ENCODE measurements at regions not wholly inside any gene's neighbourhood (a gene's known extent, or its start where the extent isn't known, plus 50 kb on each side); places are given as distances from the start of the nearest gene placed in this dataset.

DNA sequence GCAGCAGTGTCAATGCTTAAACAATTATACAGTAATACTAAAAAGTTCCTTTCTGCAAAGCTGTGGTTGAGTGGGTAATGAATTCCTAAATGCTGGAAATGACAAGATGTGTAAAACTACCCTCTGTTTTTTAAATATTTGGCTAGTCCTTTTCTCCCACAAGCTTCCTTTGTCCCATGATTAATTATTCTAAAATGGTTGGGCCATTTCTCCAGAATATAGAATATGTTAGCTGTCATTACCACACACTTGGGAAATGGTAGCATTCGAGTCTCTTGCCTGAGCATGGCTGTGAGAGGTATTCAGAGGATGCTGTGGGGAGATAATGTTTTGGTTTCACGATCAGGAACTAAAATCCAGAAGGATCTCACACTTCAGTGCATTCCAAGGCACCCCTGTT, 1185.8 kb downstream of the UQCRFS1 start:
- DNase-seq, result no peak

DNA sequence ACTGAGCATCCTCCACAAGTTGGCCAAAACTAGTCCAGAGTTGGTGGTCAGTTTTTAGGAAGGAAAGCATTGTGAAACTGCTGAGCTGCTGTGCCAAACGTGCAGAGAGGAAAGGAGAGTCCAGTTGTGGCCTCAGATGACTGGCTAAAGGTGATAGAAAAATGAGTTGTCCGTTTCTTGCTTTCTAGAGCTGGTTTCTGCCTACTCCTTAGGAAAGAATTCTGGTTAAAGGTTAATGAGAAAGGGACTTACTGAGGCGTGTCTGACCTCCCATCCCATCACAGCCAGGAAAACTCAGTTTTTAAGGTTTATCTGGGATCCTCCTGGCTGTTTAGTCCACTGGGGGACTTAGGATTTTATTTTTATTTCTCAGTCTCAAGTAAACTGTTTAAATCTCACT, 1186.3 kb downstream of the UQCRFS1 start:
- DNase-seq, result no peak

DNA sequence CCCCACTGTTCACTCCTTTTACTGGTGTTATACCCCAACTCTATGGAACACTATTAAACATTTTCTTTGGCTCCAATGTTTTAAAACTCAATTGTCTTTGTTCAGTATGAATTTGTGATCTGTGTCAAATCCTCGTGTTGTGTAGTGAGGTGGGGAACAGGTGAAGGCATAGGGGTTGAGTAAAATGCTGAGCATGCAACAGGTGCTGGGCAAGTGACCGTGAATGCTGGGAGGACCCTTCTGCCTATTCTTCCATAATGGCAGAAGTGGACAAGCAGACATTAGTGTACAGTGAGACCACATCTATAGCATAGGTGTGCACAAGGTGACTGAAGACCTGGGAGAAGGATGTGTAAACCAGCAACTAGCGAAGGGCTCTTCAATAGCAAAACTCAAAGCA, 1188.0 kb downstream of the UQCRFS1 start:
- no peak for DNase-seq

DNA sequence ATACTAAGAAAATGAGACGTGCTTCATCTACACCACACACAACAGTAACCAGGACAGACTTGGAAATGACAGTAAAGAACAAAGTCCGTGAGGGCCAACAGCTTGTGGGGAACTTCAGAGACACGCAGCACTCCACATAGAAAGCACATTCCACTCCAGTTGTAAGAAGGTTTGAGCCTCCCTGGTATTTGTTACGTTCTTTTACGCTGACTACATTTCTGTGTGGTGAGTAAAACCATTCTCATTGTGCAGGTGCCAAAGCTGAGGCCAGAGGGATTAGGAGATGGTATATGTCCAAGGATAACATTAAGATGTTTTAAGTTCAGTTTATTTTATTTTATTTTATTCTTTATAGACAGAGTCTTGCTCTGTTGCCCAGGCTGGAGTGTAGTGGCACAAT, 1189.9 kb downstream of the UQCRFS1 start:
- no peak for DNase-seq

DNA sequence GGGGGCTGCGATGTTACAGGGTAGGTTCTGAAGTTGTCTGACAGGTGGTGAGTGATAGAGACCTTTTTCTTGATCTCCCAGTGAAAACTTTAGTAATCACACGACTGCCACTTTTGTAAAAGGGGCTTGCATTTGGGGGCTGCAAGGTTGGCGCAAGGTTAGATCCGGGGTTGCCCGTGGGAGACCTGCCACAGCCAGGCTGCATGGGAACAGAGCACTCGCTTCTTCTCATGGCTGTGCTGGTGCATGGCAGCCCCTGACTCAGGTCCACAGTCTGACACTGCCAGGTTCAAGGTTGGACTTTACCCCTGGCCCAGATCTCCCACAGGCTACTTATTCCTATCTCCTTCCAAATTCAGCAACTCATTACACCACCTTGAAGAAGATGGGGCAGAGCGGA, 1190.4 kb downstream of the UQCRFS1 start:
- no peak for DNase-seq

DNA sequence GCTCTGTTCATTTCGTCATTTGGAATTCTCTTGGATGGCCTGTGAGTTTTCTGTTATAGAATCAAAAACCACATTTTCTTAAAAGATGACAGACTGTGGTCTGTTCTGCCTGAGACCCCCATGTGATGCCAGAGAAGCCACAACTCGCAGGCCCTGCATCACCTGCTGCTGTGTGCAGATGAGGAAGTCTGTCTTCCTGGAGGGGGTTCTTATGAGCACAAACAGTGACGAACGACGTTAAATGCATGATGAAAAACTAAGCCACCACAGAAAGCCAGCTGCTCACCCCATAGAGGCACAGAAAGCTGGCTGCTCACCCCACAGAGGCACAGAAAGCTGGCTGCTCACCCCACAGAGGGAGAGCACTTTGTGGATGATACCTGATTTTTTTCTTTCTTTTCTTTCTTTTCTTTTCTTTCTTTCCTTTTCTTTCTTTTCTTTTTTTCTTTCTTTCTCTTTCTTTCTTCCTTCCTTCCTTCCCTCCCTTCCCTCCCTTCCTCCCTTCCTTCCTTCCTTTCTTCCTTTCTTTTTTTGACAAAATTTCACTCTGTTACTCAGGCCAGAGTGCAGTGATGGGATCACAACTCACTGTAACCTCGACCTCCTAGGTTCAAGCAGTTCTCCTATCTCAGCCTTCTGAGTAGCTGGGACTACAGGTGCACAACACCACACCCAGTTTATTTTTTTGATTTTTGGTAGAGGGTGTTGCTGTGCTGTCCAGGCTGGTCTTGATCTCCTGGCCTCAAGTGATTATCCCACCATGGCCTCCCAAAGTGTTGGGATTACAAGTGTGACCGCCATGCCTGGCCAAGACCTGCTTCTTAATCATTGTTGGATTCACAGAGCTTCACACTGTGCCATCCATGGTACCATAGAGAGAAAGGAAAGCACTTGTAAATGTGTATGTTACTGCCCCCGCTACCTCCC, 1191.4 kb downstream of the UQCRFS1 start:
- DNase-seq, result no peak

DNA sequence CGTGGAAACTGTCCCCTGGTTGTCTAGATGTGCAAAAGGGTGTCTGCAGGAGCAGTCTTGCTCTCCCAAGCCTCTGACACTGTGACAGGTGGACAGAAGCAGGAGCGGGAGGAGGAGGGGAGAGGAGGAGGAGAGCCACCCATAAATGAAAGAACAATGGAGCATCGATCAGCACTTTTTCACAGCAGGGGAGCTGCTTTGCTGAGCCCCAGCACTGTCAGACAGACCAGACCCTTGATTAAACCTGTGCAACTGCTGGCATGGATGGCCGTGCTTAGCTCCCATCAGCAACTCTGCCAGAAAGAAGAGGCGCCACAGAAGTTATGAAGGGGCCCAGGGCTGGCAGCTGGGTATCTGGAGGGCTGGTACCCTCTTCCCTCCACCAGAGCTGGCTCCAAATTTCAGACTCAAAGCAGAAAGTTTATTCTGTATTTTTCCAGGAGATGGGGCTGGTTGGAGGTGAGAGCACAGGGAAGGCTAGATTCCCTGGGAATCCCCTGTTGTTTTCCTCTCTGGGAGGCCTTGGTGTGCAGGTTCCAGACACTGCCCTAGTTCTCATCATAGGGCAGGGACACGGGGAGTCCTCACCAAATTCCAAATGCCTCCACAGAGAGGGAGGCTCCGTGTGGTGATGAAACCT, 1192.2 kb downstream of the UQCRFS1 start:
- DNase-seq, result no peak

DNA sequence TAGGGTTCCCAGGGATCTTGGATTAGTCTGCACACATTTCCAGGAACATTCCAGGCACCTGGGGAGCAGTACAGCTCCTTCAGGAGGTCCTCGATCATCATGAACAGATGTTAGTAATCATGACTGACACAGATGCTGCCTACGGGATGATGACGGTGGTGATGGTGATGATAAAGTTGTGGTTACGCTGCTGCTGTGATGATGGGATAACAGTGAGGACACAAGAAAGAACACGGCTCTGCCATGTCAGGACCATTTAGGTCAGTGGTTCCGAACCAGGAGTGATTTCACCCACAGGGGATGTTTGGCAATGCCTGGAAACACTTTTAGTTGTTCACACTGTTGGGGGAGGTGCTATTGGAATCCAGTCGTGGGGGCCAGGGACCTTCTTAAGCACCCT, 1193.0 kb downstream of the UQCRFS1 start:
- DNase-seq, result no peak

DNA sequence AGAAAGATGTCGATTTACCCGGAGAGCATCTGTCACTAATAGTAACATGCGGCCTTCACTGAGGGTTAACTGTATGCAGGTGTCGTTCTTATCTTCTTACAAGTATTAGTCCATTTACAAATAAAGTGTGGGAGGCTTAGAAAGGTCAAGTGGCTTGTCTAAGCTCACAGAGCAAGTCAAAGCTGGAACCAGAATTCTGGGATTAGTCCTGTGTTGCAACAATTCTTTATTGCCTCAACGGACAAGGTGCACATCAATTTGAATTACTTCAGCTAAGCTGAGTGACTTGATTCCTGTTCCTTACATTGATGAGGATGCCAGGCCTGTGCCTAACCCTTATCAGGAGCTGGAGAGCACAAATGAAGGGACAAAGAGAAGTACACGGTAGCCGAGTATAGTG, 1193.6 kb downstream of the UQCRFS1 start:
- no peak for DNase-seq

DNA sequence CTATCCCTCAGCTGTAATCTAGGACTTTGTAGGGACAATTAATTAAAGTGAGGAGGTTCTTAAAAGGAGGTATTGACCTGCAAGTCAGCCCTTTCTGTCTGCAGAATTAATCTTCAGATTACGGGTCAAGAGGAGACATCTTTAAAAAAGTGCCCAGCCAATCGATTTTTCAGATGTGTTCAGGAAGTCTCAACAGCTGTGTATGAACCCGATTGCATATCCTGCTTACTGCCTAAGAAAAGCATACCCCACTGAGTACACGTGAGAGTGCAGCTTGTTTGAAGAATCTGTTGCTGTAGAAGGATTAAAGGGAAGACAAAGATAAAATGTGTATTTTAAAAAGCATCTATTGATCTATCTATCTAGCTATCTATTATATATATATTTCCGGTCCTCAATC, 1194.5 kb downstream of the UQCRFS1 start:
- DNase-seq, result no peak

DNA sequence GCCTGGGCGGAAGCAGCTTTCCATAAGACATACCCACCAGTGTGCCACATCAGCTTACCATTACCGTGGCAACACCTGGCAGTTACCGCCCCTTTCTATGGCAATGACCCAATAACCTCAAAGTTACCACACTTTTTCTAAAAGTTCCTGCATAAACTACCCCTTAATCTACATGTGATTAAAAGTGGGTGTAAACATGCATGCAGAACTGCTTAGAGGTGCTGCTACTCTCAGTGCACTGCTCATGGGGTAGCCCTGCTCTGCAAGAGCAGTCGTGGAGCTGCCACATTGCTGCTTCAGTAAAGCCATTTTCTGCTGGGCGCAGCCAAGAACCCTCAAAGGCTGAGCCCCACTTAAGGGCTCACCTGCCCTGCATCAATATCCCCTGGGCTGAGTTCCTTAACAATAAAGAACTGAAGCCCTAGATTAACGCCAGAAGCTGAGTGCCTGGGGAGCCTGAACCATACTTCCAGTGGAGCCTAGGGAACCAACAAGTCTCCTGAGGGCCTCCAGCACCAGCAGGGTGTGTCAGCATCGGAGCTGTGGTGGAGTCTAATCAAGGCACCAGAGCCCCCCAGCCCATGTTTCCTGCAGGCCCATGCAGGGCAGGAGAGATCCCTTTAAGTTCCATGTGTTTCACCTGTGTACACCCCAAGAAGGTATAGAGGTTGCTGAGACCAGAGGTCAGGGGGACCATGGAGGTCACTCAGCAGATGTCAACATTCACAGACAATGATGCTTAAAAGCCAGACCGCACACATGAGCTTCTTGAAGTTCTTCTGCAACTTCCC, 1198.1 kb downstream of the UQCRFS1 start:
- no peak for DNase-seq

DNA sequence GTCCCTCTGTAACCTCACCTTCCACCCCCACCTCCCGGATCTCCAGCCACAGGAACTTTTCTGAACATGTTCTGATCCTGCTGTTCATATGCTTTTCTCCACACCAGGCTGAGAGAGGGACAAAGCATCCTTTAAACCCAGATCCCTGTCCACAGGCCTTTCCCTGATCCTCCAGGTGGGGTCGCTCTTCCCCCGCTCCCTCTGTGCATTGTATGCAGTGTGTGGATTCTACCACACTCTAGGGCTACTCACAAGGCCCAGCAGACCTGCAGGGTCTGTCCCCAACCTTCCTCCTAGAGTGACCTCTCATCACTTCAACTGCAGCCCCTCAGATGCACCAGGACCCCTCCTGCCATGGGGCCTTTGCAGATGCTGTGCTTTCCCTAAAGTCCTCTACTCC, 1200.6 kb downstream of the UQCRFS1 start:
- no peak for DNase-seq

DNA sequence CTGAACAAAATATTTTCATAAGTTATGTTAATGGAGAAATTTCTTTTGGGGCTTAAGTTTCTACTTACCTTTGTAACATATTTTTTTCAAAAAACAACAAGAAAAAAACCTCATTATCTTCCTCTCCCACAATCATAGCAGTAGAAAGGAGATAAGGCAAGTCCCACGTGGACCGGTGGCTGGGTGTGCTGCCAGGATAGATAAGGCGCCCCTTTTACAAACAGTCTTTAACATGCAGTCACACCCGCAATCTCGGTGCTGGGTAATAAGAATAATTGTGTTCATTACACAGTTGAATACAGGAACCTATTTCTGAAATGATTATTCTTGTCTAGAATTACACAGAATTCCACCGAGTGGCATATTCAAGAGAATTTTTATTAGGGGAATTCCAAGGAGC, 1202.3 kb downstream of the UQCRFS1 start:
- no peak for DNase-seq

DNA sequence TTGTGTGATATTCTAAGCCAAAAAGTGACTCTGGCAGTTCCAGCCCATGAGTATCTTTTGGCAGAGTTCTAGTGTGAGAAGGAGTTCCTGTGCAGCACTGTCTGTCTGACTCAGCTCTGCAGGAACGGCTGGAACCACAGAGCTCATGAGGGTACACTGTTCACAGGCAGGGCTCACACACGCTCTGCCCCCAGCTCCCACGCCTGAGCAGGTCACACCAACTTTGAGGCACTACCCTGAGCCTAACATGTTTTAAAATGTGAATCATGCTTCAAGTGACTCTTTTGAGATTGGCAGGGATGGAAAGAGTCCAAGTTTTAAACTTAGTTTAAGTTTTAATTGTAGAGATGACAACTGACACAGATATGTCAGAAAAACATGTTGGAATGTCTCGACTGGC, 1203.3 kb downstream of the UQCRFS1 start:
- DNase-seq, result no peak

DNA sequence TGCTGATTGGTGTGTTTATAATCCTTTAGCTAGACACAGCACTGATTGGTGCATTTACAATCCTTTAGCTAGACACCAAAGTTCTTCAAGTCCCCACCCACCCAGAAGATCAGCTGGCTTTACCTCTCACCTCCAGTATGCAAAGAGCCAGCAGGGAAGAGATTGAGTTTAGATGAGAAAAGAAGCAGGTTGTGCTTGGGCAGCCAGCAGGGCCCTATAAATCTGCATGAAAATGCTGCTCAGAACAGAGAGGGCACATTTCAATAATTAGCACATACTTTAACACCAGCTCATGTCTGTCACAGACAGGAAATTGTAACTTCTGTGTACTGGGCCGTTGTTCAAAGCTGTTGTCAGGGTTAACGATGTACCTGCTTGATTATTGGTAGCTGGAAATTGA, 1204.3 kb downstream of the UQCRFS1 start:
- no peak for DNase-seq

DNA sequence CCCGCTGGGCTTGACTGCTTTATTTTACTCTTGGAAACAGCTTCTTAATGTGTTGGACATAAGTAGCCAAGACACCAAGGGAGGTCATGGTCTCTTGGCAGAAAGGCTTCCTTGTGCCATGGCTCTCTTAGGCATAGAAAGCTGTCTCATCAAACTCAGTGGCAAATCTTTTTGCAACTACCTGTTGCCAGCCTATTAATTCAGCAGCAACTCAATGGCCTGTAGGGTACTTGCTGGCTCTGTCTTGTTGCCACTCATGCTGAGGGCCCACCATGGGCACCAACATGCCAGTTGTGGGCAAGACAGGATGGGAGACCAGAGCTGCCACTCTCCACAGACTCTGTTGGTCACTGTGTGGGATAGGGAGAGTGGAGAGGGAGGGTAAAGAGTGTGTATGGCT, 1209.4 kb downstream of the UQCRFS1 start:
- no peak for DNase-seq

DNA sequence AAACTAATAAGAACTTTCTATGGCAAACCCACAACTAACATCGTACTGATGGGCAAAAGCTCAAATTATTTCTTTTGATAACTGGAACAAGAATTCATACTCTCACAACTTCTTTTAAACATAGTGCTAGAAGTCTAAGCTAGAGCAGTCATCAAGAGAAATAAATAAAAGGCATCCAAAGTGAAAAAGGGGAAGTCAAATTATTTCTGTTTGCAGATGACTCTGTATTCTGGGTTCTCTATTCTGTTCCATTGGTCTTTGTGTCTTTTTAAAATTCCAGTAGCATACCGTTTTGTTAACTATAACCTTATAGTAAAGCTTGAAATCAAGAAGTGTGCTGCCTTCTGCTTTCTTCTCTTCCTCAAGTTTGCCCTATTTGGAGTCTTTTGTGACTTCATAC, 1215.9 kb downstream of the UQCRFS1 start:
- no peak for DNase-seq

DNA sequence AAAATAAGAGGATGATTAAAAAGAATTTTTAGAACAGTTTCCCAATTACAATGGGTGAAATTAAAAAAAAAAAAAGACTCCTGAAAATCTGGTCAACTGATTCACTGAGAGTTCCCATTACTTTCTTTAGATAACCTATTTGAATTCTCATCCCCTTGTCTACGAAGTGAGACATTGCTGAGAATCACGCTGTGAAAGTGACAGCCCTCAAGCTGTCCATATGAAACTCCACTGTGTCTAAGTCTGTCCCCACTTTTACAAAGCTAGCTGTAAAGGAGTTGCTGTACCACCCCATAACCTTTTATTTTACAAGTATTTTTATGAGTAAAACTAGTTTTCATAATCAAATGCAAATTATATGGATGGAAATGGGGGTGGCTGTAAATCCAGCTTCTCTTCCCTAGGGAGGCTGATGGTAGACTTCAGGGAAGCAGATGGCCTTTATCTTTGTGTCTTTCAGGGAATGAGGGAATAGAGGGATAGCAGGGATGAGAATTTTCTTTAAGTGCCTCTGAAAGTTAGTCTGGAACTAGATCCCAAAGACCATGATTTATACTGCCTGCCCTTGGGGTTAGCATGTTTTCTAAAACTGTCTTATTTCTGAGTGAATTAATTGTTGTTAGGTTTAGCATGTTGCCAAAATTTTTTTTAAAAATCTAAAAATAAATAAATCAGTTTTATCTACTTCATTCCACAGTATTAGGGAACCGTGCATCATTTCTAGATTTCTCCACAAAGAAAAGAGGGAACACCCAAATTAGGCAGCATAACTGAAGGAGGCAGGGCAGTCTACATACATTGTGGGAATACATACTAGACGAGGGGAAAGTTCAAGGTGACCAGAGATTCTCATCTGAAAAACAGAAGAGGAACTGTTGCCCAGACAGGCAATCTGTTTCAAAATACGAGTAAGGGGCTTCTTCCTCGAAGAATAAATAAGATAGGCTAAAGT, 1219.1 kb downstream of the UQCRFS1 start:
- DNase-seq, result no peak

DNA sequence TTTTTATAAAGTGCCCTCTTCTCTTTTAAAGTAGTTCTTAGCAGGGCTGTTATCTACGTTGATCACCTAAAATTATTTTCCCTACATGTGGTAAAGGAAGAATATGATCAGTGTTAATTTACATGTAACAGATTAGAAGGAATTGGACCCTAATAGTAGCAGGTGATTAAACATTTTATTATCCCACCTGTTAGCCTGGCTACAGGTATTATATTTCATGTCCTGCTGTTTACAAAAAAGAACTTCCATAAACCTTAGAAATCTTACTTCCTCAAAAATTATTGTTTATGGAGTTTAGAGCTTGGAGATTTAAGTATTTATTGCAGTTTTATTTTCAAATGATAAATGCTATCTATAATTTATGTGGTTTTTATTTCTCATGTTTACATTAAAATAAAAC, 1226.7 kb downstream of the UQCRFS1 start:
- no peak for DNase-seq

DNA sequence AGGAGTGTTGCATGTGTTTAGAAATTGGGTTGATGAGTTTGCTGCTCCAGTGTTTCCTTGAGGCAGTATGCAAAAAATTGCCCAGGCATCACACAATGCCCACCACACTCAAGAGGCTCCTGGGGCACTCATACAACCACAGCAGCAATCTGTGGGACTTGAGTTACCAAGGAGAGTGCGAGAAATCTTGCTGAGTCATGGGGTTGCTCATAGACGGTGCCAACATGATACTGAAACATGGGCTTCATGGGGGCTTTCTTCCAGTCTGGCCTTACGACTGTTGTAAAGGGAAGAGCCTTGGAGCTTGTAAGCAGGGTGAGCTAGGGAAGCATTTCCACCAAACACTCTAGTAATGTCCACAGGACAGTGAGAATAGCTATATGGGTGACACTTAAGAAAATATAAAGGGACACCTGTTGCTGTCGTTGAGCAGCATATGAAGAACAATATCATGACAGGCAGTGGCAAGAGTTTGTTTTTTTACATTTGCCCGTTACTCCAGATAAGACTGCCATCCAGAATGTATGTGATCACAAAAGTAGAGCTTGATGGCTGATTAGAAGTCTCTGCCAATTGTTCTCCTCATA, 1237.4 kb downstream of the UQCRFS1 start:
- no peak for DNase-seq

DNA sequence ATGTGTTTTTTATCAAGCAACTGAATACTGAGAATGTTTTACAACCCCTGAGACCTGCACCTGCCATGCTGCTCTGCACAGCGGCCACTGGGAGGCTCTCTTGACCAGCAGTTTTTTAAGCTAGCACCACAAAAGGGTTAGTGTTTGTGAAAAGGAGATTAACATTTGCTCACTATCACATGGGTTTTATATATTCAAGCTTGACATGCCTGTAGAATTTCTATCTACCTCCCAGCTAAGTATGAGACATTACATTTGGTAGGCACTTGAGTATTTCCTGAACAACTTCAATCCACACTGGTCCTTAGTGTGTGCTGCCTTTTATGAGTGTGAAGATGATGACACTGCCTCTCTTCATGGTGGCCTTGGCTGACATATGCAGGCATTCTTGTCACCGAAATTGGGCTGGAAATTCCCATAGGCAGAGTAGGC, 1238.9 kb downstream of the UQCRFS1 start:
- DNase-seq, result no peak
